ENCODE measurements at regions not wholly inside any gene's neighbourhood (a gene's known extent, or its start where the extent isn't known, plus 50 kb on each side); places are given as distances from the start of the nearest gene placed in this dataset.

GRCh38 chr6:67563671-67564070 is 1071.4 kb upstream of the ADGRB3 start:
- 53 to 56% methylated on average over 5 of the region's 5 CpGs for WGBS, 2 donors
- Histone ChIP-seq H3K9me3 (no peaks in the 10 kb centered on the region), H3K27me3 (no peaks in the 10 kb centered on the region), H3K36me3 (no peaks in the 10 kb centered on the region), H3K4me1 (no peaks in the 10 kb centered on the region), H3K27ac (no peak overlapping the region), H3K4me3 (no peak overlapping the region)
- intact Hi-C loops (cut with DNase I) = no loop called here
- no peak for TF ChIP-seq CTCF (IDR thresholded peaks at IDR 0.05)
- no peak for ATAC-seq
- FAIRE-seq = no peak
- DNase-seq = no peak

- Histone ChIP-seq H3K4me1 (no peaks in the 10 kb centered on the region), H3K36me3 (no peaks in the 10 kb centered on the region), H3K9me3 (no peaks in the 10 kb centered on the region), H3K4me3 (no peak overlapping the region), H3K27ac (no peak overlapping the region), H3K27me3 (no peaks in the 10 kb centered on the region)
- DNase-seq (peak in 1 of 6 donors; percentile 16), FAIRE-seq (no peak), ATAC-seq (no peak)
- TF ChIP-seq CTCF (IDR thresholded peaks at IDR 0.05) = no peak
- 37 to 55% methylated on average over 2 of the region's 2 CpGs for WGBS, 2 donors
- intact Hi-C loops (cut with DNase I) = no loop called here
These were observed 1075.0 kb upstream of the ADGRB3 start for GRCh38 chr6:67560068-67560467.

- FAIRE-seq (no peak), DNase-seq (no peak), ATAC-seq (no peak)
- no peak overlapping the region for H3K27ac ChIP-seq
- H3K4me3 ChIP-seq = no peak overlapping the region
- no peaks in the 10 kb centered on the region for H3K9me3 ChIP-seq
- TF ChIP-seq CTCF (IDR thresholded peaks at IDR 0.05) = no peak
- 36 to 57% methylated on average over 1 of the region's 1 CpG for WGBS, 2 donors
- no peaks in the 10 kb centered on the region for H3K36me3 ChIP-seq
- H3K27me3 ChIP-seq = no peaks in the 10 kb centered on the region
- no peaks in the 10 kb centered on the region for H3K4me1 ChIP-seq
- intact Hi-C loops (cut with DNase I) = no loop called here
These were observed 1076.1 kb upstream of the ADGRB3 start for GRCh38 chr6:67558985-67559384.

GRCh38 chr6:67544851-67545452 is 1090.1 kb upstream of the ADGRB3 start:
- no peak for TF ChIP-seq CTCF (IDR thresholded peaks at IDR 0.05)
- WGBS, 2 donors = 61 to 80% methylated on average over 1 of the region's 1 CpG
- intact Hi-C loops (cut with DNase I) = no loop called here
- no peaks in the 10 kb centered on the region for H3K4me1 ChIP-seq
- no peak for ATAC-seq
- no peak for DNase-seq
- no peaks in the 10 kb centered on the region for H3K36me3 ChIP-seq
- H3K4me3 ChIP-seq = no peak overlapping the region
- FAIRE-seq = no peak
- no peaks in the 10 kb centered on the region for H3K9me3 ChIP-seq
- H3K27ac ChIP-seq = no peak overlapping the region
- no peaks in the 10 kb centered on the region for H3K27me3 ChIP-seq

GRCh38 chr6:67541586-67541985 is 1093.5 kb upstream of the ADGRB3 start:
- Histone ChIP-seq H3K4me1 (no peaks in the 10 kb centered on the region), H3K36me3 (no peaks in the 10 kb centered on the region), H3K9me3 (no peaks in the 10 kb centered on the region), H3K27ac (no peak overlapping the region), H3K27me3 (no peaks in the 10 kb centered on the region), H3K4me3 (no peak overlapping the region)
- no peak for TF ChIP-seq CTCF (IDR thresholded peaks at IDR 0.05)
- ATAC-seq = no peak
- no peak for FAIRE-seq
- intact Hi-C loops (cut with DNase I) = no loop called here
- DNase-seq = no peak

Data from pancreas (tissue), 10 donors.